ENCODE measurements at regions not wholly inside any gene's neighbourhood (a gene's known extent, or its start where the extent isn't known, plus 50 kb on each side); places are given as distances from the start of the nearest gene placed in this dataset.
A peak's percentile ranks its signal among the peaks of the same experiment; 100 is the strongest.

DNA sequence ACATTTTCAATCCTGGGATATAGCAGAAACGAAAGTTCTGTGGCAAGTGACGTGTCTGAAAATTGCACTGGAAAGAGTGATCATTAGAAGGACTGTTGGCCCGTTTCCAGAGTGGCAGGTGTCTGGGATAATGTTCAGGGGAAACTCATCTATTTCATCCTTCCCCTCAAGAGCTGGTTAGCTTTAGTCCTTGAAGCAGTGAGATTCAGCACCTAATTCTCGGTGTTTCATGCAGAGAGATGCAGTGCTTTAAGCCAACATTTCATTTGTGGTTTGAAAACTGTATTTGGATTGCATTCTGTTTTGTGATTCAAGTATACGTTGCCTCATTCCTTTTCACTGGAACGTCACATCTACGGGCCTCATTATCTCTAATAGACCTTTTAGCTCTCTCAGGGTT is 205.0 kb upstream of the RAG2 start:
- DNase-seq: no peak

DNA sequence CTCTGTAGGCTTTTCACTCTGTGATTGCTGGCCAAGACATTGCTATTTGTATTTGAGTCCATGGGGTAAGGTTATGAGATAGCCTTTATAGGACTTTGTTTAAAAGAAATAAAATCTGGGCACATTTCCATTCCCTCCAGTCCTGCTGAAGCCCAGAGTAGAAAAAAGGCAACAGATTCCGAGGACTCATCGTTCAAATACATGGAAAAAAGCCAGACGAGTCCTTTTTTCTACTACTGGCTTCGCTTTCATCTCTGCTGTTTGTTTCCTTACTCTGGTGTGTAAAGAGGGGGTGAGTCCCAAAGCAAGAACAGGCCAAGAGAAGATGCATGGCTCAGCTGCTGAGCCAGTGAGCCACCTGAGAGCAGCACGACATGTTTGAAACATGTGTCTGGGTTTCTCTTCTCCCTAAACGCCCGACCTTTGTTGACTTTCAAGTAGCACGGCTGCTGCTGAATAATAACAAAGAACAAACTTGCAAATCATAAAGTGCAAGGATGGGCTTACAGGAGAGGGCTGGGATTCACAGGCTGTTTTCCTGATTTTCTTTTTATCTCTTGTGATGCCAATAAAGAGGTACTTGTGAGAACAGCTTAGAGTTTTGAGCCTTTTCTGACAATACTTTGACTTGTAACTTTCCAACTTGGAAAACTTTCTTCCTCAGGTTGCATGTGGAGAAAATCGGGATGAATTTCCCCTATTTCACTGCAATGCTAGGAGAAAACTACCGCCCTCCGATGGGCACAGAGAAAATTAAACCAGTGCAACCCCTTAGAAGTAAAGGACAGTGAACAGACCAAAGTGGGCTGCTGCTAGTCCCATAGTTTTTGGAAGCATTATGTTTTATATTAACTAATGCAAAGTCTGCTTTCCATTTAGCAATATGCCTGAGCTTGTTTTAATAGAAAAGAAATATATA is 195.2 kb upstream of the RAG2 start:
- no peak for DNase-seq

GRCh38 chr11:36791957-36792356 is 193.9 kb upstream of the RAG2 start:
- no peak for DNase-seq

- DNase-seq: no peak
Measured at GRCh38 chr11:36790526-36790925, 192.5 kb upstream of the RAG2 start.

- DNase-seq: no peak
Measured at GRCh38 chr11:36783808-36784207, 185.8 kb upstream of the RAG2 start.

- DNase-seq: no peak
Measured at GRCh38 chr11:36779791-36780190, 181.8 kb upstream of the RAG2 start.

DNA sequence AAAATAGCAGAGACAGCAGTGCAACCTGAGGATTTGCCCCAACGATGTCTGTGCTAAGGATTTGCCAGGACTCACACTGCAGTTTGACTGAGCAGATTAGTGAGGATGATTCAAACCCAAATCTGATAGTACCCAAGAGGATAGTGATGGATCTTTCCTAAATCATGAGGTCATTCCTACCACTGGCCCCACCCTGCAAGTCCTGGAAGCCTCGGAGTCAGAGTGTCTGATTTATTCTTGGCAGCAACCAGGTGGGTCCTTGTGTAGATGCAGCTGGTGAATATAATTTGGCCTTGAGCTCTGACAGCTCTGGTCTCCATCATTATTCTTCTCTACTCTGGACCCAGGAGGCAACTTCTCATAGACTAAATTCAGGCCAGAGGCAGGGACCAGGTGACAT is 179.3 kb upstream of the RAG2 start:
- no peak for DNase-seq

GRCh38 chr11:36775756-36776155 is 177.7 kb upstream of the RAG2 start:
- DNase-seq: no peak

GRCh38 chr11:36775130-36775529 is 177.1 kb upstream of the RAG2 start:
- no peak for DNase-seq

GRCh38 chr11:36774603-36775002 is 176.6 kb upstream of the RAG2 start:
- DNase-seq: no peak

GRCh38 chr11:36763187-36763586 is 165.2 kb upstream of the RAG2 start:
- no peak for DNase-seq

- no peak for DNase-seq
Measured at GRCh38 chr11:36757075-36757474, 159.0 kb upstream of the RAG2 start.

DNA sequence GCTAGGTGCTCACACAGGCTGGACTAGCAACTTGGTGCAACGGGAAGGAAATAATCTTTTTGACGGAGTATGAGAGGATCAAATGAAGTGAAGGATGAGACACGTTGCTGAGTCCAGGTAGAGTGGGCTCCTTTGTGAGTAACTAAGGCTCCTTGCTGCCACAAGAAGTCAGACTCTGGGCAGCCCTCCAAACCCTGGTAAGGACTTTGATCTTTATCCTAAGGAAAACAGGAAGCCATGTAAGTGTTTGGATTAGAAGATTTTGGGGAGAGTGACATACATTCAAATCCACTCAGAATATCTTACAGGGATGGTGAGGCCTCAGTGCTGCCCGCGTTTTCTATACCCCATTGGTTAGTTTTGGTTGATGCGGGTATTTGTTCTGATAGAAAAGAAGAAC is 155.9 kb upstream of the RAG2 start:
- no peak for DNase-seq

DNA sequence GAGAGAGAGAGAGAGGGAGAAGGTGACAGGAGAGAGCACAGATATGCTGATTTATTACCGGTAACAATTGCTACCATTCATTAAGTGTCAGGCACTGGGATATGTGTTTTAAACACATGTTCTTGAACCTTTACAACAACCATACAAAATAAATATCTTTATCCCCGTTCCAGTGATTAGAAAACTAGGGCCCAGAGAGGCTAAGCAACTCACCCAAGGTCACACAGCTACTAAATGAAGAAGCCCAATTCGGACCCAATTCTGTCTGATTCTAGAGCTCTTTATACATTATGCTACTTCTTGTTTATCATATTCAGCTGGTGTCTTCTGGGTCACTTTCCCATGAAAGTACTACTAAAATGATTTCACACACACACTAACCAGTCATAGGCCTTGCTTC is 154.0 kb upstream of the RAG2 start:
- no peak for DNase-seq

DNA sequence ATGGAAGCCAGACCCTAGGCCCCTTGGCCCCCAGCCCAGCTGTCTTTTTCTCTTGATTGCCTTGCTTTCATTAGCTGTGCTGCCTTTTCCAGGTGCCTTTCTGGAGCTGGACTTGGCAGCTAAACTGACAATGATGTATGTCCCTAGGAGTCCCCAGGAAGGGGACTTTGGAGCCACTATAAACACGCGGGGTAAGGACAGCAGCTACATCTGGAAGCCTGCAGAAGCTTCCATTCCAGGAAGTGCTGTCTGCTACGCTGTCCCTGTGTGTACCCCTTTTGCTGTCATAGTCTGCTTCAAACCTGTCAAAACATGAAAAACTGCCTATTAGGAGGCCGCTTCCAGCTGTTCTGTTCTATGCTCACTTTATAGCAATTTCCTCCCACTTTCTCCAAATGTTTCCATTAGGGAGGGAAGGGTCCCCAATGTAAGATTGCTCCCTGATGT is 153.3 kb upstream of the RAG2 start:
- DNase-seq: no peak

DNA sequence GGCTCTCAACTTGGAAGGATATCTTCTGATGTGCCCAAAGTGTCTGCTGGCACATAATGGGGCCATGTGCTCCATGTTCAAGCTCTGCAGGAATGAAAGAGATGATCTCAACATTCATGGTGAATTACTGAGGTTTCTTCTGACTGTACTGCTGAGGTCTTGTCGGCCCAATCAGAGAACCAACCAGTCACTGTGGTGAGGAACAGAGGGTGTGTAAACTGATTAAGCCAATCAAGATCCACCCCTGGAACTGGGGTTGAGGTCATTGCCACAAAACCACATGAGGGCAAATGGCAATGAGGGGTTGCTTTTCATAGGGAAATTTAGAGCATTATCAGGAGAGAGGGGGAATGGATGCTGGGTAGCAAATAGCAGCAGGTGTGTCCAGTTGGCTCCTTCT is 152.3 kb upstream of the RAG2 start:
- no peak for DNase-seq

- no peak for DNase-seq
Measured at GRCh38 chr11:36748836-36749235, 150.8 kb upstream of the RAG2 start.

- peak; percentile 71 for DNase-seq
Measured at GRCh38 chr11:36746886-36747710, 149.1 kb upstream of the RAG2 start.

- peak; percentile 49 for DNase-seq
Measured at GRCh38 chr11:36744375-36745168, 146.5 kb upstream of the RAG2 start.

- no peak for DNase-seq
Measured at GRCh38 chr11:36743039-36743438, 145.0 kb upstream of the RAG2 start.

DNA sequence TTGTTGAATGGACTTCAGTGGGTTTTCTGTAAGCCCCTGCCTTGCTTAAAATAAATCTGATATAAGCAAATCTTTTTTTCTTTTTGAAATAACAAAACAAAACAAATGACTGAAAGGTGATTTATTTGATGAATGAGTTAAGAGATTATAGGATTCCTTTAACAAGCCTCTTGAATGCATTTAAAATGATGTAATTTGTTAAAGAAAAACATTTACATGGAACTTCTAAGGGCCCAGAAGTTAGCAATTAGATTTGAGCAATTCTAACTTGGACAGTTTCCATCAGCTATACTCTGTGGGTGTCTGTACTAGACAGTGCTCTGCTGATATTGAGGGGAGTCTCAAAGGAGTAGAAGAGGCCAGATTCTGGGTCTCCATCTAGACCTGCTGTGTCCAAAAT is 143.5 kb upstream of the RAG2 start:
- DNase-seq: no peak

DNA sequence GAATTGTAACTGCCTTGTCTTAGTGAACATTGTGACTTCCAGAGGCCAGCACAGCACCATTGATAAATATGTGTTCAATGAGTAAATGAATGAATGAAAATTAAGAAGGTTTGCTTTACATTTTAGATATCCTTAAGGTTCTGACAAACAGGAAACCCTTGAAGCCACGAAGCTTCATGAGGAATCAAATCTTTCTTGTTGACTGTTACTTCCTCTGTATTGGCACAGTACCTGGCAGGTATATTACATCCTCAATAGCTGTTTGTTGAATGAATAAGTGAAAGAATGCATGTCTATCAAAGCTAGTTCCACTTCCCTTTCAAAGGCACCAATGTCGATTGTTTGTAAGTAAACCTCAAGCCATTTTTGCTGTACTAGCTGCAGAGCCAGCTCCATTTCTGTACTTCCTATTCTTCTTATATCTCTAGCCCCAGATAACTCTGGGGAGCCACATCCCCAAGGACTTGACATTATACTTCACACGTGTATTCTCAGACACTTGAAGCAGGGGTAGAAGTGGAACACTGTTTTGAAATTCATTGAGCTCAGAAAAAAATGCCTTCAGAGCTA is 140.3 kb upstream of the RAG2 start:
- no peak for DNase-seq

DNA sequence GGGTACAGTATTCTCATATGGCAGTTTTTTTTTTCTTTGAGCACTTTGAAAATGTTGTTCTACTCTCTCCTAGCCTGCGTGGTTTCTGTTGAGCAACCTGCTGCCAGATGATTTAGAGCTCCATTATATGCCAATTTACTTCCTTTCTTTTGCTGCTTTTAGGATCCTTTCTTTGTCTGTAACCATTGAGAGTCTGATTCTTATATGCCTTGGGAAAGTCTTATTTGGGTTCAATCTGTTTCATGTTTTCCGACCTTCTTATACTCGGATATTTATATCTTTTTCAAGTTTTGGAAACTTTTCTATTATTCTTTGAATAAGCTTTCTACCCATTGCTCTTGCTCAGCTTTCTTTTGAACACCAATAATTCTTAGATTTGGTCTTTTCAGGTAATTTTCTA is 138.1 kb upstream of the RAG2 start:
- no peak for DNase-seq
